ENCODE measurements at regions not wholly inside any gene's neighbourhood (a gene's known extent, or its start where the extent isn't known, plus 50 kb on each side); places are given as distances from the start of the nearest gene placed in this dataset.
"Not testable (repeated sequence)": the region's sequence is repeated elsewhere in the genome, so short reads cannot be mapped to it uniquely, and the experiment has no call there.

GRCh38 chrX:13162772-13163410 is 118.5 kb upstream of the FAM9C start:
- H3K36me3 ChIP-seq (ENCODE audit: insufficient read depth, low read length), result no peaks in the 10 kb centered on the region
- no peak overlapping the region for H3K4me3 ChIP-seq (ENCODE audit: insufficient read depth, low read length)
- no peak overlapping the region for H3K27ac ChIP-seq (ENCODE audit: low read depth, low read length)
- no peak for DNase-seq (ENCODE audit: insufficient read length, low spot score, missing footprints)
- H2AFZ ChIP-seq (ENCODE audit: low read length), result no peak overlapping the region
- H3K4me1 ChIP-seq (ENCODE audit: insufficient read depth, low read length), result peaks cover 8% of the 10 kb centered on the region
- H3K9me3 ChIP-seq (ENCODE audit: low read depth, low read length), result no peaks in the 10 kb centered on the region
- no peaks in the 10 kb centered on the region for H3K27me3 ChIP-seq (ENCODE audit: insufficient read depth, low read length)
- no peaks in the 10 kb centered on the region for H3K79me2 ChIP-seq (ENCODE audit: insufficient read depth, low read length)
- H3K4me2 ChIP-seq (ENCODE audit: insufficient read depth, low read length), result no peak overlapping the region
- no peaks in the 10 kb centered on the region for H4K20me1 ChIP-seq (ENCODE audit: insufficient read depth, low read length)
- no peak for TF ChIP-seq CTCF (IDR thresholded peaks at IDR 0.05; ENCODE audit: extremely low read depth, low read depth, low read length)

- H4K20me1 ChIP-seq (ENCODE audit: insufficient read depth, low read length), result no peaks in the 10 kb centered on the region
- no peak overlapping the region for H3K4me2 ChIP-seq (ENCODE audit: insufficient read depth, low read length)
- H3K4me3 ChIP-seq (ENCODE audit: insufficient read depth, low read length), result no peak overlapping the region
- H3K9me3 ChIP-seq (ENCODE audit: low read depth, low read length), result no peaks in the 10 kb centered on the region
- no peaks in the 10 kb centered on the region for H3K27me3 ChIP-seq (ENCODE audit: insufficient read depth, low read length)
- H3K27ac ChIP-seq (ENCODE audit: low read depth, low read length), result no peak overlapping the region
- TF ChIP-seq CTCF (IDR thresholded peaks at IDR 0.05; ENCODE audit: extremely low read depth, low read depth, low read length), result no peak
- DNase-seq (ENCODE audit: insufficient read length, low spot score, missing footprints), result no peak
- H2AFZ ChIP-seq (ENCODE audit: low read length), result no peak overlapping the region
- no peaks in the 10 kb centered on the region for H3K79me2 ChIP-seq (ENCODE audit: insufficient read depth, low read length)
- H3K36me3 ChIP-seq (ENCODE audit: insufficient read depth, low read length), result no peaks in the 10 kb centered on the region
- no peaks in the 10 kb centered on the region for H3K4me1 ChIP-seq (ENCODE audit: insufficient read depth, low read length)
Observed at GRCh38 chrX:13159886-13160285, 115.5 kb upstream of the FAM9C start.

- Histone ChIP-seq H3K79me2 (ENCODE audit: insufficient read depth, low read length) (no peaks in the 10 kb centered on the region), H3K27ac (ENCODE audit: low read depth, low read length) (no peak overlapping the region), H3K4me1 (ENCODE audit: insufficient read depth, low read length) (no peaks in the 10 kb centered on the region), H3K27me3 (ENCODE audit: insufficient read depth, low read length) (no peaks in the 10 kb centered on the region), H3K9me3 (ENCODE audit: low read depth, low read length) (no peaks in the 10 kb centered on the region), H3K4me3 (ENCODE audit: insufficient read depth, low read length) (no peak overlapping the region), H3K4me2 (ENCODE audit: insufficient read depth, low read length) (no peak overlapping the region), H4K20me1 (ENCODE audit: insufficient read depth, low read length) (no peaks in the 10 kb centered on the region), H2AFZ (ENCODE audit: low read length) (no peak overlapping the region), H3K36me3 (ENCODE audit: insufficient read depth, low read length) (no peaks in the 10 kb centered on the region)
- no peak for DNase-seq (ENCODE audit: insufficient read length, low spot score, missing footprints)
- no peak for TF ChIP-seq CTCF (IDR thresholded peaks at IDR 0.05; ENCODE audit: extremely low read depth, low read depth, low read length)
Observed at GRCh38 chrX:13158911-13159310, 114.5 kb upstream of the FAM9C start.

- H4K20me1 ChIP-seq (ENCODE audit: insufficient read depth, low read length); H3K79me2 ChIP-seq (ENCODE audit: insufficient read depth, low read length); H2AFZ ChIP-seq (ENCODE audit: low read length); H3K4me3 ChIP-seq (ENCODE audit: insufficient read depth, low read length); H3K36me3 ChIP-seq (ENCODE audit: insufficient read depth, low read length); H3K9me3 ChIP-seq (ENCODE audit: low read depth, low read length); H3K4me1 ChIP-seq (ENCODE audit: insufficient read depth, low read length); H3K4me2 ChIP-seq (ENCODE audit: insufficient read depth, low read length); DNase-seq (ENCODE audit: insufficient read length, low spot score, missing footprints); H3K27me3 ChIP-seq (ENCODE audit: insufficient read depth, low read length); H3K27ac ChIP-seq (ENCODE audit: low read depth, low read length): not testable (repeated sequence)
Observed at GRCh38 chrX:13155550-13155949, 111.1 kb upstream of the FAM9C start.
